ENCODE measurements at regions not wholly inside any gene's neighbourhood (a gene's known extent, or its start where the extent isn't known, plus 50 kb on each side); places are given as distances from the start of the nearest gene placed in this dataset.

GRCh38 chr2:136259551-136259950, 141.6 kb upstream of the CXCR4 start:
- no peak for DNase-seq

DNA sequence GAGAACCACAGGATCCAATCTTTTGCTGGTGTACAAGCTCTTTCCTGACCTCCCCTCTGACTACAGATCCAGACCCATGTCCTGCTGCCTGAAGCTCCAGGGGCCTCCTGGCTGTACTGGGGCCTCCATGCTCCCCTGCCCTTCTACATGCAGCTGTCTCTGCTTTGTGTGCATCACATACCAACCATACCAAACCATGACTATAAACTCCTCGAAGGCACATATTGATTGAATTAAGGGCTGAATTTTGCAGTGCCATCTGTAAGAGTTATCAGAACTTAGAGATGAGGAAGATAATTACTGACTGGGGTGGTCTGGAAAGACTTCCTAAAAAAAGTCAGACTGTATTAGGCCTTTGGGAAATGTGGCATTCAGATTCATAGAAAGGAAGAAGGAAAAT, 139.9 kb upstream of the CXCR4 start:
- no peak for DNase-seq

GRCh38 chr2:136255648-136256461, 137.9 kb upstream of the CXCR4 start:
- DNase-seq = no peak

DNA sequence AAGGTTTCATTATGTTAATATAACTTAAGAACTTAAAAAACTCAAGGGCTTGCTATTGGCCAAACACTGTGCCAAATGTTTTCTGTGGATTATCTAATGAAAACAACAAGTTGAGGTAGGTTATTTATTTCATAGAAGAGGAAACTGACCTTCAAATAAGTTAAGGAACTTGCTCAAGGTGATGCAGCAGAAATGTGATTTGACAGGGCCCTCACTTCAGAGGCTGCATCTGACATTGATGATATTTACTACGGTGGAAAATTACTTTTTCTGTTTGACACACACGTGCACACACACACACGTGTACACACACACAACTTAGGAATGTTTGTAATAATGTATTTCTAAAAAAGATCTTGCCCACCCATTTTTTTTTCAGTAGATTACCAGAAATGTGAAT, 137.2 kb upstream of the CXCR4 start:
- no peak for DNase-seq

DNA sequence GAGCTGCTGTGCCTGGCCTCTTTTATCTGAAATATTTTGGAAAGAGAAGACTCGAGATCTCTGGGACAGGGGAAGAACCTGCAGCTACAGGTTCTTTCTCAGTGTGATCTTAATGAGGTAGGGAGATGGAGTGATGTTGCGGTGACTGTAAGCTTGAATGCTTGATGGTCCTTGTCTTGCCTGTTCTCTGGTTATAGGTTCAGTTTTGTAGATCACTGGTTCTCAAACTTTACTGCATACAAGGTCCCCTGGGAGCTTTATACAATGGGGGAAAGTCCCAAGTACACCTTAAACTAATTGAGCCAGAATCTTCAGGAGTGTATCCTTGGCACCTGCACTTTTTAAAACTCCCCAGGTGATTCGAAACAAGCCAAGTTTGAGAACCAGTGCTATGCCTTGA, 136.7 kb upstream of the CXCR4 start:
- no peak for DNase-seq

DNA sequence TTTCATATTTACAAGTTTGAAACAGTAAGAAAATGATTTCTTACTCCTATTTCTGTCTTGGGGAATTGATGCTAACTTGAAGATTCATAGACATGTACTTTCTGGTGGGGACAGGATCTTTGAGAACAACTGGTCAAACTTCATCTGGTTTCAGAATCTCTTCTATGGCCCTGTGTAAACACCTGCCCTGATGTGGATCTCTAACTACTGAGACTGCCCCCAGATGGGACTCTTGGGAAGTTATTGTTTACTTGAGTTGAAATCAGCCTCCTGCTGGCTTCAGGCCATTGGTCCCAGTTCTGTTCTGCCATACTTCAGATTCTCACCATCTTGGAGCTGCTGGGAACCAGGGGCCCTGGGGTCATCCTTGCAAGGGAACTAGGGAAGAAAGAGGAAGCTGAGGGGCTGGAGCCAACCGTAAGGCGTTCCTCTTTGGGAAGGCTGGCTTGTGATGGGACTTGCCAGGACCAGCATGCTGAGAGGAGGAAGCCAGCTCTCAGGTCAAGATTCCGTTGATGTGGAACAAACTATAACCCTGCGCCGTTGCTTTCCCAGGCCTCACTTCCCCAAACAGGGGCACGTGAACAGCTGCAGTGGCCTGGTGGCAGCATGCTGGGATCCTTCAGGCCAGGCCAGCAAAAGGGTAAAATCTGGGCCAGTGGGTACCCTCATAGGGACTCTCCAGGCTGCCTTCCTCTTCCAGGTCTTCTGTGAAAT, 135.5 kb upstream of the CXCR4 start:
- DNase-seq = no peak

DNA sequence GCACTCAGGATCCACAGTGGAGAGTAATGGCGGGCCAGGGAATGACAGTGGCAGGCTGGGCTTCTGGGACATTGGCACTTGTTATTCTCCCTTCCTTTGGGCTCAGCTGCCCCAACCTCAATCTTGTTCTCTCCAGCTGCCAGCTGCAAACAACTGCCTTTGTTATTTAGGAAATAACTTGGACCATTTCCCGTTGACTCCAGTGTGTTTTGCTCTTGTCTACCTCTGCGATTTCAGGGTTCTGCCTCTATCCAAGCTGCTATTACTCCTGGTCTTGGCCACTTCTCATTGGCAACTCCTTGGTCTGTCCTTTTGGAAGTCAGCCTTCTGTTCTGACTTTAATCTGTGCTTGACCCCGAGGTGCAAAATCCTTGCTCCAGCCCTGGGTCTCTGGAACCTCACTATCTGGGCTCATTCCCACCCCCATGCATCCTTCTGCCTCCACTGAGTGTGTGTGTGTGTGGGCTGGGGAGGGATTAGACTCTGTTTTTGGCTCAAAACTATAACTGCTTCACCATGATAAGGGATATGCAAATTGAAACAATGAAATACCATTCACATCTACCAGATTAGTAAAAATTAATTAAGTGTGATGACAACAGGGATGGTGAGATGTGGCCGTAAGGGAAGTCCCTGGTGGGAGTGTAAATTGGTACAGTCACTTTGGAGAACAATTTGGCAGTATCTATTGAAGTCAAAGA, 134.1 kb upstream of the CXCR4 start:
- no peak for DNase-seq

DNA sequence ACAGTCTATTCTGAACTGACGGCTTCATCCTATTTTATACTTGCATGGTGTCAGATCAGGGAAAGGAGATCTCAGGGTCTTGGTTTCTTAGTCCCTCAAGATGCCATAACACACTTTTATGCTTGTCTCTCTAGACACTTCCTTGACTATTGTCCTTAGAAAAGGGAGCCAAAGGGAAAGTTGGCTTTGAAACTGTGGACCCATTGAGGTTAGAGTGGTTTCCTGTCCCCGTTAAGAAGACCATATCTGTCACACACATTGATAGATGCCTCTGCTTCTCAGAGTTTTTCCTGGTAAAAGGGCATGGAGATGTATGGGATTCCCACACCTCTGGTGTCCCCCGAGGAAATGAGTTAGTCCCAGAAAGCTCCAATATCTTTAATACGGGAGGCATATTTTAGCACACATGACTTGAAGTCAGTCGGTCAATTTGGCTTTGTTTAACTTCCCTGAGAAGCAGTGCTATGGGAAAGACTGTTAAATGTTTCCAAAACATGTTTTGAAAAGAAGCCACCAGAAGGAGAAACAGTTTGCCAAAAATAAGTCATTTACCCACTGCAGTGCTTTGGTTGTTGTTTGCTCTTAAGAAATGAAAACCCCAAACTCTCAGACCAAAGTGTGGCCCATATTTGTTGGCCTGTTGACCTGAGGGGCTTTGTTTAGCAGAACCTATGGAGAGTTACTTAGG, 133.4 kb upstream of the CXCR4 start:
- no peak for DNase-seq

- no peak for DNase-seq
Observed at GRCh38 chr2:136250131-136250530, 132.2 kb upstream of the CXCR4 start.

GRCh38 chr2:136248907-136249306, 131.0 kb upstream of the CXCR4 start:
- no peak for DNase-seq

DNA sequence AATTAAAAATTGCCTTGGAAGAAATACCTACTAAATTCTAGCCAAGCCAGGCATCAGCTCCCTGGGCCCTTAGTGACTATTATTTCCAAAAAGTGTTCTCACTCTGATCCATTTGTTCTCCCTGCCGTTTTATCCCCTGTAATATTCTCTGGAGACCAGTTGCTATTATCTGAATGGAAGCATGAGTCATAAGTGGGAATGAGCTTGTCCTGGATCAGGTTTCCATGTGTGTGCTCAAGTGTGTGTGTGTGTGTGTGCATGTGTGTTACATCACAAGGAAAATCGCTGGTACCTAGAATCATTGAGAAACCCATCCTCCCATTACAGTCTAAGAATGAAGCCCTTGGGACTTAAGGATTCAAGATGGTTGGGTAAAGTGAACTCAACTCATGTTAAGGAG, 130.3 kb upstream of the CXCR4 start:
- no peak for DNase-seq

DNA sequence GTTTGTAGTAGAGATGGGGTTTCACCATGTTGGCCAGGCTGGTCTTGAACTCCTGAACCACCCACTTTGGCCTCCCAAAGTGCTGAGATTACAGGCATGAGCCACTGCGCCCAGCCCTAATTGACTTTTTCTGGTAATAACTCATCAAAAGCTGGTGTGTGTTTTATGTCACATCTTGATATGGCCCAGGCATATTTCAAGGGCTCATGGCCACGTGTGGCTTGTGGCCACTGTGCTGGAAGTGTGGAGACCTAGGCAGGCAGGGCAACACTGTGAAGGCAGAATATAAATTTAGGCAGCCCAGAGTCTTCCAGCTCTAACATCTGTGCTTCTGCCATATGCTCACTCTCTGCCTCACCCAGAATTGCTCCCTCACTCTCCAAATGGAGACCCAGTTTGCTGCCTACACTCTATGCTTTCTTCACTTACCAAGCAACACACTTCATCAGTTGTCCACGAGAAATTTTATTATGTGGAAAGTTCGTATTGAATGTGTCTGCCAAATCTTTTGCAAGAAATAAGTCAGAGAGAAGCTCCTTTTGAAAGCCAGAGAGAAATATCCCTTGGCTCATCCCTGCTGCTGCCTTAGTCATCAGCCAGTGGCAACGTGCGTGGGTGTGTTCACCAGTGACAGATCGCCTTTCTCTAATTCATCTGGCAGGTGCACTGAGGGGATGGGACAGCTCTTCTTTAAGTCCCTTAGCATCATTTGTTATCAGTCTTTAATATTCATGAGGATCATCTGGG, 129.4 kb upstream of the CXCR4 start:
- no peak for DNase-seq

DNA sequence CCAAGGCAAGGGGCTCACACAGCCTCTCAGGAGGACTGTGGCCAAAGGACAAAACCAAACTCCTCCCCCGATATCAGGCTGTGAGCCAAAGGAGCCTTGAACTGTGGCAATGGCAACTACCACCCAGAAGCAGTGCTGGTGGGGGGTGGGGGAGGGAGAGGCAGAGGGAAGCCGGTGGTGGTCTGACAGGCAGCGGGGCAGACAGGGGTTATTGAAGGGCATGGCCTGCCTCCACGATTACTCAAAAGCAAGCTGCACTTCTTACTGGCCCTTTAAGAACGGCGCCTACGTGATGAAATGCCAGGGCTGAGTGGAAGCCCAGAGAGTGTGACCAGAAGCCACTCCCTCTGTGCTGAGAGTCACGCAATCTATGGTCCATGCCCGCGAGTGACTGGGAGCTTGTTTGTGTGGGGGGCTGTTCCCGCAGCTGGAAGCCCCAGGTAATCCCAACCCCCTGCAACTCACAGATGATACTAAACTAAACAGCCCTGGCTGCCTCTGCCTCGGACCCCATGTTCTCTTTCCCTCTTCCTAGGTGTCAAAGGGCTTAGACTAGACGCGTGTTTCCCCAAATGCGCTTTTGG, 128.2 kb upstream of the CXCR4 start:
- DNase-seq = no peak

DNA sequence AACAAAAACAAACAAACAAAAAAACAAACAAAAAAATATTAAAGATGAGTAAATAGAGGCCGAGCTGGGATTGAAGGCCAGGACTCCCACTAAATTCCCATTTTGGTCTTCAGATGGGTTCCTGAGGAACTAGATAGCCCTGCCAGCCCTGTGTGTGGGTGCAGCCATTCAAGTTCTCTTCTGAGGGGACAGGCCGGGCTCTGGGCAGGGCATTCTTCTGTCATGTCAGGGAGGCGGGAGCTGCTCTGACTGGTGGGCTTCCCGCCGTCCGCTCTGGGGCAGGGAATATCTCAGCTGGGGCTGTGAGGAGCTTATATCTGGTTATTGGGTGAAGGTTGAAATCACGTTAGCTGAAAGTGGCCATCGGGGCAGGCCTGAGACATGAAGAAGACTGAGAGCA, 127.3 kb upstream of the CXCR4 start:
- no peak for DNase-seq

DNA sequence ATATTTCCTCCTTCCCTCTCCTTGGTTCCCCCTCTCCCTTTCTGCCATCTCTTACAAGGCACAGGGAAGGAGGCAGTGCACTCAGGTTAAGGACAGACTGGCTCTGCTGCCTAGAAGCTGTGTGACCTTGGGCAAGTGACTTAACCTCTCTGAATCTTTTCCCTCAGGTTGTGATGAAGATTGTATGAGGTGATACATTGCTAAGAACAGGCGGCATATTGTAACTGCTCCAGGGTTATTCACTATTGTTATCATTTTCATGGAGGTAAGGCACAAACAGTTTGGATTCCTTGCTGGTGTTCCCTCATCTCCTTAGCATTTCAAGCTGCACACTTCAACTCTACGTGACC, 126.6 kb upstream of the CXCR4 start:
- no peak for DNase-seq

DNA sequence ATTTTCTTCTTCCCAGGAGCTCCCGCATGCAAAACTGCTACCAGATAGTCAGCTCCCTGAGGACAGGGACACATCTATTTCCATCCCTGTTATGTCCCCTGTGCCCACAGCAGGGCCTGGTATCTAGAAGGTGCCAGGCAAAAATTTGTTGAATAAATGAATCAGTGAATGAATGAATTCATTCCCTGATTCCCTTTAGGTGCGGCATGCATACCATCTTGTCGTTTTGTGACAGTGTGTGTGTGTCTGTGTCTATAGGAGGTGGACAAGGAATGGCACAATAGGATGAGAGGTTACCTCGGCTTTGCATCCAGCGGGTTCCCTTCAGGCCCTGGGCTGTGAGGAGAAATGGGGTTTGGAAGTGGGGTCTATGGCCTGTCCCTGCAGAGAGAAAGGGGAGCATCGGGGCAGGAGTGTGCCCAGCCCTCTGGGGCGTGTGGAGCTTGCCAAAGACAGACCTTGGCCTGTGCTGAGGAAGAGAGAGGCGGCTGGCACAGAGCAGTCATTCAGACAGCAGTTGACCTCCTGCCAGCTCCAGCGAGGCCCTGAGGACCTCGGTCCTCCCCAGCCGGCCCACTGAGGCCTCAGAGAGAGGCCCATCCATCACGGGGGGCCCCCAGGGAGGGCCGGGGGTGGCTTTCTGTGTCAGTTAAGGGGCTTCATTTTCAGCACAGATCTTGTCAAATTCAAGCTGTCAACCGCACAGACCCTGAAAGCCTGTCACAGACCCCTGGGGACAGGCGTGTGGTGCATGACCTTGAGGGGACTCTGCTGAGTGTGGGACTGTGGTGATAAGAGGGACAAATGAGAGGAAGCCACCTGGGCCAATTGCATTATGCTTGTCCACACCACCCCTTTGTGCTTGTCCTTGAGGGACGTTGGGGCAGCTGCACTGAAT, 125.9 kb upstream of the CXCR4 start:
- DNase-seq = no peak

DNA sequence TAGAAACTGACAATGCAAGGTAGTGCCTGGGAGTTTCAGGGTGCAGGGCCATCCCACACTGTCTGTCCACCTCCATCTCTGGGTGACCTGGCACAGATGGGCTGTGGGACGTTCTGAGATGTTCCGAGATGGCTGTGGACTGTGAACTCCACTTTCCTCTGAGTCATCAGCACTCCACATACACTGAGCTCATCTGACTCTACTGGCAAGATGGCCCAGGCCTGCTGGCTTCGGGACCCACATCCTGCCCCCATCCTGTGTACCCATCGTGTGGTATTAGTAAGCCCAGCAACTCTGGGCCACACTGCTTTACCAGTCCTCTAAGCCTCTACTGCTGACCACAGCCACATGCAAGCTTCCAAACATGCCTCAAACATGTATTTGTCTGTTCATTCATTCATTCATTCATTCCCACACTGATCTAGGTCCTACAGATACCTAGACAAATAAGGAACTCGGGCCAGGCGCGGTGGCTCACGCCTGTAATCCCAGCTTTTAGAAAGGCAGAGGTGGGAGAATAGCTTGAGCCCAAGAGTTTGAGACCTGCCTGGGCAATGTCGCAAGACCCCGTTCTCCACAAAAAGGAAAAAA, 124.8 kb upstream of the CXCR4 start:
- DNase-seq = peak; percentile 18

- DNase-seq = no peak
Observed at GRCh38 chr2:136242100-136242499, 124.2 kb upstream of the CXCR4 start.

DNA sequence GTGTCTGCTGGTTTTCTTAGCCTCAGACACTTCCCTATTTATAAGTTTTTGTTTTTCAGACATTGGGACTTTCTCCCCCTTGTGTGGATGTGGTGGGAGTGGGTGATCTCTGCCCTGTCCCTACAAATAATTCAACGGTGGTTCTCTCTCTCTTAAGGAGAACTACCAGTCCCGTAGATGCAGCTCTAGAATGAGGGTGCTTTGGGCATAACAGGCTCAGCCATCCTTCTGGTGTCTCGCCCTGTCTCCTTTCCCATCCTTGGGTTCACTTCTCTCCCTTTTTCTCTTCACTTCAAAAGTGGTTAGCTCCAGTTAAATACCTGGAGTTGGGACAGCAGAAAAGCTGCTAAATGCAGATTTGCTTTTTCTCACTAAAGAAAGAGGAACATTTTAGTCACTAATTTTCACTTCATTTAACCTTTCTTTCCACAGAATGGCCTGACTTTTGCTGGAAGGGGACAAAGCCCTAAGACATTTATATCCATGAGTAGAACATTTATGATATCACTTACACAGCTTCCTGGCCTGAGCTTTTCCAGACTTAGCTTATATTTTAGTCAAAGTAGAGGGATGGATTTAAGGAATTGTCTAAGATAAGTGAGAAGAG, 121.2 kb upstream of the CXCR4 start:
- peak; percentile 25 for DNase-seq
